ENCODE measurements at regions not wholly inside any gene's neighbourhood (a gene's known extent, or its start where the extent isn't known, plus 50 kb on each side); places are given as distances from the start of the nearest gene placed in this dataset.

GRCh38 chr2:217706513-217706912, 296.3 kb downstream of the TNS1 start:
- TF ChIP-seq CTCF (IDR thresholded peaks at IDR 0.05) = no peak
- Histone ChIP-seq H3K27me3 (no peaks in the 10 kb centered on the region), H3K9me3 (no peaks in the 10 kb centered on the region), H3K36me3 (no peaks in the 10 kb centered on the region), H3K4me3 (no peak overlapping the region), H3K27ac (peak overlapping the region in 4 of 10 donors; percentile 16 to 37 (median 28)), H3K4me1 (peaks cover 0 to 12% (median 9%) of the 10 kb centered on the region in 9 donors)
- intact Hi-C loops (cut with DNase I) = loop anchor here in 2 of 10 donors (5.0 kb wide), 2 partner anchors 54 to 524 kb away; no protein-coding TSS in a partner anchor
- no peak for ATAC-seq
- DNase-seq = no peak
- 49 to 56% methylated on average over 2 of the region's 2 CpGs for WGBS, 2 donors

- WGBS, 2 donors = 97 to 100% methylated on average over 1 of the region's 1 CpG
- Histone ChIP-seq H3K36me3 (no peaks in the 10 kb centered on the region), H3K27ac (no peak overlapping the region), H3K4me1 (peaks cover 0 to 12% (median 9%) of the 10 kb centered on the region in 9 donors), H3K9me3 (no peaks in the 10 kb centered on the region), H3K4me3 (no peak overlapping the region), H3K27me3 (no peaks in the 10 kb centered on the region)
- intact Hi-C loops (cut with DNase I) = loop anchor here in 2 of 10 donors (5.0 kb wide), 2 partner anchors 54 to 524 kb away; no protein-coding TSS in a partner anchor
- TF ChIP-seq CTCF (IDR thresholded peaks at IDR 0.05) = no peak
- ATAC-seq = no peak
- DNase-seq = no peak
Observed at GRCh38 chr2:217706095-217706494, 296.7 kb downstream of the TNS1 start.

- no peaks in the 10 kb centered on the region for H3K27me3 ChIP-seq
- WGBS, 2 donors = 65 to 87% methylated on average over 3 of the region's 3 CpGs
- H3K4me3 ChIP-seq = no peak overlapping the region
- ATAC-seq = no peak
- no peaks in the 10 kb centered on the region for H3K36me3 ChIP-seq
- H3K27ac ChIP-seq = no peak overlapping the region
- intact Hi-C loops (cut with DNase I) = loop anchor here in 2 of 10 donors (5.0 kb wide), 2 partner anchors 53 to 523 kb away; no protein-coding TSS in a partner anchor
- DNase-seq = no peak
- H3K4me1 ChIP-seq = peaks cover 0 to 12% (median 9%) of the 10 kb centered on the region in 9 donors
- no peaks in the 10 kb centered on the region for H3K9me3 ChIP-seq
- no peak for TF ChIP-seq CTCF (IDR thresholded peaks at IDR 0.05)
Observed at GRCh38 chr2:217705461-217705860, 297.3 kb downstream of the TNS1 start.

- H3K27ac ChIP-seq = no peak overlapping the region
- ATAC-seq = no peak
- H3K9me3 ChIP-seq = no peaks in the 10 kb centered on the region
- no peak for TF ChIP-seq CTCF (IDR thresholded peaks at IDR 0.05)
- H3K4me1 ChIP-seq = peaks cover 0 to 12% (median 9%) of the 10 kb centered on the region in 9 donors
- no peaks in the 10 kb centered on the region for H3K27me3 ChIP-seq
- WGBS, 2 donors = 94 to 97% methylated on average over 5 of the region's 5 CpGs
- DNase-seq = no peak
- H3K4me3 ChIP-seq = no peak overlapping the region
- H3K36me3 ChIP-seq = no peaks in the 10 kb centered on the region
- intact Hi-C loops (cut with DNase I) = no loop called here
Observed at GRCh38 chr2:217703999-217704398, 298.8 kb downstream of the TNS1 start.
